ENCODE measurements at regions not wholly inside any gene's neighbourhood (a gene's known extent, or its start where the extent isn't known, plus 50 kb on each side); places are given as distances from the start of the nearest gene placed in this dataset.

DNA sequence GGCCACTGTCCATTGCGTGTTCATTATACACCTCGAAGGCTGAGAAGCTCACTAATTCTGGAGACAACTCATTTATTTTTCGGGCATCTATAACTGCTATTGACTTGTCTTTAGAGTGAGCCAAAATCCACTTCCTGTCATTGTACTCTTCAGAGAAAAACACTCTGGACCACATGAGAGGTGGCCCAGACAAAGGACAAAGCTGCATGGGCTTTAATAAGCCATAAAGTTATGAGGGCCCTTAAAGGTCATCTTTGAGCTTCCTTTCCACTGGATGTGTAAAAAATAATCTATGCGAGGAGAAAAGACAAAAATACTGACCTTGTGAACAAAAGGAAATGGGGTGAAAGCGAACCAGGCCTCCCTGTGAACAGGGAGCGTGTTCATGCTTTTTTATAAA is 63.5 kb upstream of the ZC3H12C start:
- TF ChIP-seq, protein P1, sequence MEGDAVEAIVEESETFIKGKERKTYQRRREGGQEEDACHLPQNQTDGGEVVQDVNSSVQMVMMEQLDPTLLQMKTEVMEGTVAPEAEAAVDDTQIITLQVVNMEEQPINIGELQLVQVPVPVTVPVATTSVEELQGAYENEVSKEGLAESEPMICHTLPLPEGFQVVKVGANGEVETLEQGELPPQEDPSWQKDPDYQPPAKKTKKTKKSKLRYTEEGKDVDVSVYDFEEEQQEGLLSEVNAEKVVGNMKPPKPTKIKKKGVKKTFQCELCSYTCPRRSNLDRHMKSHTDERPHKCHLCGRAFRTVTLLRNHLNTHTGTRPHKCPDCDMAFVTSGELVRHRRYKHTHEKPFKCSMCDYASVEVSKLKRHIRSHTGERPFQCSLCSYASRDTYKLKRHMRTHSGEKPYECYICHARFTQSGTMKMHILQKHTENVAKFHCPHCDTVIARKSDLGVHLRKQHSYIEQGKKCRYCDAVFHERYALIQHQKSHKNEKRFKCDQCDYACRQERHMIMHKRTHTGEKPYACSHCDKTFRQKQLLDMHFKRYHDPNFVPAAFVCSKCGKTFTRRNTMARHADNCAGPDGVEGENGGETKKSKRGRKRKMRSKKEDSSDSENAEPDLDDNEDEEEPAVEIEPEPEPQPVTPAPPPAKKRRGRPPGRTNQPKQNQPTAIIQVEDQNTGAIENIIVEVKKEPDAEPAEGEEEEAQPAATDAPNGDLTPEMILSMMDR (IDR thresholded peaks at IDR 0.05), result no peak
- H3K36me3 ChIP-seq (ENCODE audit: insufficient read depth in 1 of 2, low read depth in 1 of 2), result no peaks in the 10 kb centered on the region
- intact Hi-C loops (cut with DNase I), result no loop called here
- H3K4me1 ChIP-seq, result no peaks in the 10 kb centered on the region
- DNase-seq (no peak), ATAC-seq (no peak)
- no peak overlapping the region for H3K27ac ChIP-seq
- H3K9me3 ChIP-seq, result no peaks in the 10 kb centered on the region
- WGBS, 3 donors, result 70 to 82% (median 79%) methylated on average over 6 of the region's 6 CpGs
- no peak overlapping the region for H3K4me3 ChIP-seq
- no peaks in the 10 kb centered on the region for H3K27me3 ChIP-seq (ENCODE audit: insufficient read depth in 3 of 3, low read length in 2 of 3)

GRCh38 chr11:110031171-110031570 is 62.0 kb upstream of the ZC3H12C start:
- TF ChIP-seq, protein P1 (IDR thresholded peaks at IDR 0.05), result no peak
- 88 to 91% (median 91%) methylated on average over 2 of the region's 2 CpGs for WGBS, 3 donors
- no peaks in the 10 kb centered on the region for H3K27me3 ChIP-seq (ENCODE audit: insufficient read depth in 3 of 3, low read length in 2 of 3)
- no peaks in the 10 kb centered on the region for H3K4me1 ChIP-seq
- no peak overlapping the region for H3K4me3 ChIP-seq
- ATAC-seq (no peak), DNase-seq (no peak)
- no peaks in the 10 kb centered on the region for H3K9me3 ChIP-seq
- H3K27ac ChIP-seq, result no peak overlapping the region
- no peaks in the 10 kb centered on the region for H3K36me3 ChIP-seq (ENCODE audit: insufficient read depth in 1 of 2, low read depth in 1 of 2)
- intact Hi-C loops (cut with DNase I), result no loop called here

GRCh38 chr11:110032259-110032658 is 60.9 kb upstream of the ZC3H12C start:
- 72 to 74% (median 74%) methylated on average over 5 of the region's 5 CpGs for WGBS, 3 donors
- ATAC-seq (no peak), DNase-seq (no peak)
- intact Hi-C loops (cut with DNase I), result no loop called here
- no peak overlapping the region for H3K27ac ChIP-seq
- TF ChIP-seq, protein P1 (IDR thresholded peaks at IDR 0.05), result no peak
- H3K4me3 ChIP-seq, result no peak overlapping the region
- no peaks in the 10 kb centered on the region for H3K9me3 ChIP-seq
- H3K27me3 ChIP-seq (ENCODE audit: insufficient read depth in 3 of 3, low read length in 2 of 3), result no peaks in the 10 kb centered on the region
- no peaks in the 10 kb centered on the region for H3K4me1 ChIP-seq
- no peaks in the 10 kb centered on the region for H3K36me3 ChIP-seq (ENCODE audit: insufficient read depth in 1 of 2, low read depth in 1 of 2)

DNA sequence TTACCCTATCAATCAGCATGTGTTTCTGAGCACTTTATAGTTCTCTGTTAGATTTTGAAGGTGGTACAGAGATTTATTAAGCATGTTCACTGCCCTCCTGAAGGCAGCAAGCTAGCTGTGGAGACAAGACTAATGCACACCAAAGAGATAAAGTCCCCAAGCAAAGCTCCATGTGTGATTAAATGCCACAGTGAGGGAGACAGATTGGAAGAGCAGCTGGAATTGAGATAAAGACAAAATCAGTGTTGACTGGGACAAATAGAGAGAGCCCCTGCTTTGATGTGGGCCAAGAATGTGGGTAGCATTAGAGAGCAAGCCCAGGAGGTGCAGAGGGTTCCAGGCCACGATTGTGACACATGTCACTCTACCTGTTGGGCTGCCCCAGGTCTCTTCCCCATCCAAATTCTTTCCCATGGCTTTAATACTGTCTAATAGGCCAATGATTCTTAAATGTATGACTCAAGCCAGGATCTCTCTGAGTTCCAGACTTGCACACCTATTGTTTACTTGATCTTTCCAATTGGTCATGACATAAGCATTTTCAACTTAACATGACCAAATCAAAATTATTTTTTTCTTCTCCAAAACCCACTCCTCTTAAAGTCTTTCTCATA is 60.1 kb upstream of the ZC3H12C start:
- Histone ChIP-seq H3K4me1 (no peaks in the 10 kb centered on the region), H3K9me3 (no peaks in the 10 kb centered on the region), H3K27me3 (ENCODE audit: insufficient read depth in 3 of 3, low read length in 2 of 3) (no peaks in the 10 kb centered on the region), H3K27ac (no peak overlapping the region), H3K36me3 (ENCODE audit: insufficient read depth in 1 of 2, low read depth in 1 of 2) (no peaks in the 10 kb centered on the region), H3K4me3 (no peak overlapping the region)
- intact Hi-C loops (cut with DNase I), result no loop called here
- 67 to 90% (median 76%) methylated on average over 1 of the region's 1 CpG for WGBS, 3 donors
- no peak for ATAC-seq
- TF ChIP-seq, protein P1 (IDR thresholded peaks at IDR 0.05), result no peak
- DNase-seq, result no peak

DNA sequence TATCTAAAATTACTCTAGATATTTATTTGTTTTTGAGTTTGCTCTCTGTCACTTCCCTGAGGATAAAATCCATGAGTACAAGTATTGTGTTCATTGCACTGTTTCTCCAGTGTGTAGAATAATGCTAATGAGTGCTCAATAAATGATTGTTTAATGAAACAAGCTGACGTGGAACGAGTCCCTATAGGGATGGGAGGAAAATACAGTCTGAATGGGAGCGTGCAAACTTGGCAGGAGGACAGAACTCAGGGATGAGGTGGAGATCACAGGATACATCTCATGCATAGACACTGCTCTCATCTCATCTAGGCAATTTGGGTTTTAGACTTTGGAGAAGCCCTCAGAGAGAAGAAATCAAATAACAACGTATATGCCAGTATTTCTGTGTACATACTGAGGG is 58.4 kb upstream of the ZC3H12C start:
- no peak for DNase-seq
- Histone ChIP-seq H3K9me3 (no peaks in the 10 kb centered on the region), H3K27me3 (ENCODE audit: insufficient read depth in 3 of 3, low read length in 2 of 3) (no peaks in the 10 kb centered on the region), H3K4me1 (no peaks in the 10 kb centered on the region), H3K27ac (no peak overlapping the region), H3K36me3 (ENCODE audit: insufficient read depth in 1 of 2, low read depth in 1 of 2) (no peaks in the 10 kb centered on the region), H3K4me3 (no peak overlapping the region)
- TF ChIP-seq, protein P1 (IDR thresholded peaks at IDR 0.05), result no peak
- ATAC-seq, result no peak
- intact Hi-C loops (cut with DNase I), result no loop called here
- WGBS, 3 donors, result 61 to 66% (median 64%) methylated on average over 4 of the region's 4 CpGs

All from psoas muscle (tissue), 7 donors.